ENCODE measurements at regions not wholly inside any gene's neighbourhood (a gene's known extent, or its start where the extent isn't known, plus 50 kb on each side); places are given as distances from the start of the nearest gene placed in this dataset.

- no peak for DNase-seq
These were observed 439.2 kb downstream of the TBC1D4 start for GRCh38 chr13:75042807-75043206.

- no peak for DNase-seq
These were observed 443.4 kb downstream of the TBC1D4 start for GRCh38 chr13:75038393-75039113.

- DNase-seq, result no peak
These were observed 456.0 kb downstream of the TBC1D4 start for GRCh38 chr13:75025956-75026355.

GRCh38 chr13:75024602-75025001 lies 457.4 kb downstream of the TBC1D4 start:
- no peak for DNase-seq

- DNase-seq, result no peak
These were observed 458.4 kb downstream of the TBC1D4 start for GRCh38 chr13:75023609-75024008.

GRCh38 chr13:75021151-75021550 lies 460.8 kb downstream of the TBC1D4 start:
- DNase-seq, result no peak

- no peak for DNase-seq
These were observed 465.7 kb downstream of the TBC1D4 start for GRCh38 chr13:75016225-75016624.

GRCh38 chr13:75013818-75014217 lies 468.2 kb downstream of the TBC1D4 start:
- no peak for DNase-seq

- no peak for DNase-seq
These were observed 471.0 kb downstream of the TBC1D4 start for GRCh38 chr13:75010941-75011340.

- DNase-seq, result no peak
These were observed 473.0 kb downstream of the TBC1D4 start for GRCh38 chr13:75008926-75009325.

- DNase-seq, result no peak
These were observed 491.0 kb downstream of the TBC1D4 start for GRCh38 chr13:74990992-74991391.

GRCh38 chr13:74987124-74987690 lies 494.8 kb downstream of the TBC1D4 start:
- no peak for DNase-seq

- DNase-seq, result no peak
These were observed 495.4 kb downstream of the TBC1D4 start for GRCh38 chr13:74986609-74987008.

- DNase-seq, result no peak
These were observed 502.3 kb downstream of the TBC1D4 start for GRCh38 chr13:74979703-74980102.

- DNase-seq, result no peak
These were observed 503.4 kb downstream of the TBC1D4 start for GRCh38 chr13:74978591-74978990.

- DNase-seq, result no peak
These were observed 504.5 kb downstream of the TBC1D4 start for GRCh38 chr13:74977498-74977897.

GRCh38 chr13:74975111-74975510 lies 506.9 kb downstream of the TBC1D4 start:
- DNase-seq, result no peak

GRCh38 chr13:74973935-74974879 lies 507.8 kb downstream of the TBC1D4 start:
- no peak for DNase-seq

- DNase-seq, result no peak
These were observed 512.5 kb downstream of the TBC1D4 start for GRCh38 chr13:74969419-74969818.

- DNase-seq, result peak; percentile 16
These were observed 515.0 kb downstream of the TBC1D4 start for GRCh38 chr13:74966814-74967424.

- no peak for DNase-seq
These were observed 515.7 kb downstream of the TBC1D4 start for GRCh38 chr13:74966275-74966674.

GRCh38 chr13:74945637-74946036 lies 536.3 kb downstream of the TBC1D4 start:
- no peak for DNase-seq

Data from right kidney (tissue), 1 donor.